Endodermal cell (in vitro differentiated cells): ENCODE measurements at regions not wholly inside any gene's neighbourhood (a gene's known extent, or its start where the extent isn't known, plus 50 kb on each side); places are given as distances from the start of the nearest gene placed in this dataset.

Experiments used
- DNase-seq: peaks from one replicate; pipeline ENCODE4 v3.0.0-alpha.2; 2017
- H3K27ac ChIP-seq: 2 replicates; pipeline ENCODE4 v1.5.1; 2013; ENCODE audit warnings: mild to moderate bottlenecking, low read depth, low read length, moderate library complexity
- H3K27me3 ChIP-seq: 2 replicates; pipeline ENCODE4 v1.6.1; 2013; ENCODE audit warnings: mild to moderate bottlenecking, low read length, moderate library complexity; ENCODE audit not compliant: insufficient read depth, control insufficient read depth, poor library complexity, severe bottlenecking
- H3K36me3 ChIP-seq: 2 replicates; pipeline ENCODE4 v1.7.0; 2013; ENCODE audit warnings: mild to moderate bottlenecking, low read length, moderate library complexity; ENCODE audit not compliant: control insufficient read depth, insufficient read depth
- H3K4me1 ChIP-seq: one replicate; pipeline ENCODE4 v1.7.0; 2013; ENCODE audit warnings: low read length; ENCODE audit not compliant: control insufficient read depth, insufficient read depth
- H3K4me3 ChIP-seq: 2 replicates; pipeline ENCODE4 v1.5.1; 2013; ENCODE audit warnings: mild to moderate bottlenecking, low read length, moderate library complexity
- H3K9ac ChIP-seq: 2 replicates; pipeline ENCODE4 v1.6.1; 2013; ENCODE audit warnings: mild to moderate bottlenecking, low read length, moderate library complexity; ENCODE audit not compliant: poor library complexity, severe bottlenecking; ENCODE audit errors: extremely low read depth
- H3K9me3 ChIP-seq: 2 replicates; pipeline ENCODE4 v1.6.1; 2013; ENCODE audit warnings: mild to moderate bottlenecking, low read length, moderate library complexity; ENCODE audit not compliant: control insufficient read depth
- H3K27ac Mint-ChIP-seq: 2 replicates; pipeline ENCODE4 v1.8.0; 2020; ENCODE audit warnings: mixed read lengths
- H3K27me3 Mint-ChIP-seq: 2 replicates; pipeline ENCODE4 v1.8.0; 2021; ENCODE audit warnings: mild to moderate bottlenecking, mixed read lengths; ENCODE audit not compliant: insufficient read depth
- H3K36me3 Mint-ChIP-seq: 2 replicates; pipeline ENCODE4 v1.8.0; 2020; ENCODE audit warnings: low read depth, mixed read lengths
- H3K4me1 Mint-ChIP-seq: 2 replicates; pipeline ENCODE4 v1.8.0; 2020; ENCODE audit warnings: mixed read lengths
- H3K4me3 Mint-ChIP-seq: 2 replicates; pipeline ENCODE4 v1.8.0; 2020; ENCODE audit warnings: mild to moderate bottlenecking, moderate library complexity, mixed read lengths
- H3K9me3 Mint-ChIP-seq: 2 replicates; pipeline ENCODE4 v1.8.0; 2020; ENCODE audit warnings: mild to moderate bottlenecking, mixed read lengths
- WGBS, 2 experiments: methylation state at CpG; one replicate each; pipeline versions ENCODE4 v1.1.5 to v1.1.7; 2013; ENCODE audit warnings: missing lambda C conversion rate in 2 of 2, mixed read lengths in 1 of 2; ENCODE audit not compliant: insufficient coverage in 1 of 2, insufficient read length in 1 of 2; 5-methylcytosine and 5-hydroxymethylcytosine counted together
- TF ChIP-seq, protein P1 (sequence below): fragments of 200-600 bp; sonication (generic); conservative IDR thresholded peaks from 2 replicates; pipeline ENCODE4 v1.5.0; 2021; ENCODE audit warnings: antibody characterized with exemption, mild to moderate bottlenecking

DNA sequence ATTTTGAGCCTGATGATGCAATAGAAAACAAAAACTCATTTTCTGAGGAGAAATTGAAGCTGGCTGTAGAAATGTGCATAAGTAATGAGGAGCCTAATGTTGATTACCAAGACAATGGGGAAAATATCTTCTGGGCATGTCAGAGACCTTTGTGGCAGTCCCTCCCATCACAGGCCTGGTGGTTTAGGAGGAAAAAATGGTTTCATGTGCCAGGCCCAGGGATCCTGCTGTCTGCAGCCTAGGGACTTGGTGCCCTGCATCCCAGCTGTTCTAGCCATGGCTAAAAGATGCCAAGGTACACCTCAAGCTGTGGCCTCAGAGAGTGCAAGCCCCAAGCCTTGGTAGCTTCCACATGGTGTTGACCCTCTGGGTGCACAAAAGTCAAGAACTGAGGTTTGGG is 128.7 kb upstream of the ARHGEF9 start:
- Histone ChIP-seq H3K27ac (no peak overlapping the region), H3K36me3 (no peaks in the 10 kb centered on the region), H3K27me3 (no peaks in the 10 kb centered on the region), H3K9me3 (peaks cover 5% of the 10 kb centered on the region), H3K4me1 (no peaks in the 10 kb centered on the region), H3K4me3 (no peak overlapping the region), H3K9ac (no peak overlapping the region)
- TF ChIP-seq, protein P1, sequence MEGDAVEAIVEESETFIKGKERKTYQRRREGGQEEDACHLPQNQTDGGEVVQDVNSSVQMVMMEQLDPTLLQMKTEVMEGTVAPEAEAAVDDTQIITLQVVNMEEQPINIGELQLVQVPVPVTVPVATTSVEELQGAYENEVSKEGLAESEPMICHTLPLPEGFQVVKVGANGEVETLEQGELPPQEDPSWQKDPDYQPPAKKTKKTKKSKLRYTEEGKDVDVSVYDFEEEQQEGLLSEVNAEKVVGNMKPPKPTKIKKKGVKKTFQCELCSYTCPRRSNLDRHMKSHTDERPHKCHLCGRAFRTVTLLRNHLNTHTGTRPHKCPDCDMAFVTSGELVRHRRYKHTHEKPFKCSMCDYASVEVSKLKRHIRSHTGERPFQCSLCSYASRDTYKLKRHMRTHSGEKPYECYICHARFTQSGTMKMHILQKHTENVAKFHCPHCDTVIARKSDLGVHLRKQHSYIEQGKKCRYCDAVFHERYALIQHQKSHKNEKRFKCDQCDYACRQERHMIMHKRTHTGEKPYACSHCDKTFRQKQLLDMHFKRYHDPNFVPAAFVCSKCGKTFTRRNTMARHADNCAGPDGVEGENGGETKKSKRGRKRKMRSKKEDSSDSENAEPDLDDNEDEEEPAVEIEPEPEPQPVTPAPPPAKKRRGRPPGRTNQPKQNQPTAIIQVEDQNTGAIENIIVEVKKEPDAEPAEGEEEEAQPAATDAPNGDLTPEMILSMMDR = no peak
- Mint-ChIP-seq H3K4me1 (no peaks in the 10 kb centered on the region), H3K4me3 (no peak overlapping the region), H3K27ac (no peak overlapping the region), H3K9me3 (peaks cover 90% of the 10 kb centered on the region), H3K36me3 (no peaks in the 10 kb centered on the region), H3K27me3 (no peaks in the 10 kb centered on the region)
- DNase-seq = no peak

DNA sequence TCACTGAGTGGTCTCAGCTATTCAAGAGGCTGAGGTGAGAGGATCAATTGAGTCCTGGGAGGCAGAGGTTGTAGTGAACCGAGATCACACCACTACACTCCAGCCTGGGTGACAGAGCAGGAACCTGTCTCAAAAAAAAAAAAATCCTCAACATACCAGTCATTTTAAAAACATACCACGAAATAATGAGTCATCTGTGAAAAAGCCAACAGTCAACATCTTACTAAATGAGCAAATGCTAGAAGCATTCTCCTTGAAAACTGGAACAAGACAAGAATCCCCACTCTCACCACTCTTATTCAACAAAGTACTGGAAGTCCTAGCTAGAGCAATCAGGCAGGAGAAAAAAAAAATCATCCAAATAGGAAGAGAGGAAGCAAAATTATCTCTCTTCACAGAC is 104.0 kb upstream of the ARHGEF9 start:
- Histone ChIP-seq H3K4me1 (no peaks in the 10 kb centered on the region), H3K36me3 (no peaks in the 10 kb centered on the region), H3K4me3 (no peak overlapping the region), H3K9me3 (no peaks in the 10 kb centered on the region), H3K27me3 (no peaks in the 10 kb centered on the region), H3K27ac (no peak overlapping the region), H3K9ac (no peak overlapping the region)
- no peaks in the 10 kb centered on the region for H3K4me1 Mint-ChIP-seq
- 44% methylated on average over 1 of the region's 2 CpGs; no CpG with 5 or more reads in 1 of the 2 experiments for WGBS, 2 experiments
- no peak overlapping the region for H3K4me3 Mint-ChIP-seq
- H3K36me3 Mint-ChIP-seq = no peaks in the 10 kb centered on the region
- H3K27me3 Mint-ChIP-seq = no peaks in the 10 kb centered on the region
- H3K27ac Mint-ChIP-seq = no peak overlapping the region
- no peak for DNase-seq
- TF ChIP-seq, protein P1 = no peak
- H3K9me3 Mint-ChIP-seq = peaks cover 86% of the 10 kb centered on the region

DNA sequence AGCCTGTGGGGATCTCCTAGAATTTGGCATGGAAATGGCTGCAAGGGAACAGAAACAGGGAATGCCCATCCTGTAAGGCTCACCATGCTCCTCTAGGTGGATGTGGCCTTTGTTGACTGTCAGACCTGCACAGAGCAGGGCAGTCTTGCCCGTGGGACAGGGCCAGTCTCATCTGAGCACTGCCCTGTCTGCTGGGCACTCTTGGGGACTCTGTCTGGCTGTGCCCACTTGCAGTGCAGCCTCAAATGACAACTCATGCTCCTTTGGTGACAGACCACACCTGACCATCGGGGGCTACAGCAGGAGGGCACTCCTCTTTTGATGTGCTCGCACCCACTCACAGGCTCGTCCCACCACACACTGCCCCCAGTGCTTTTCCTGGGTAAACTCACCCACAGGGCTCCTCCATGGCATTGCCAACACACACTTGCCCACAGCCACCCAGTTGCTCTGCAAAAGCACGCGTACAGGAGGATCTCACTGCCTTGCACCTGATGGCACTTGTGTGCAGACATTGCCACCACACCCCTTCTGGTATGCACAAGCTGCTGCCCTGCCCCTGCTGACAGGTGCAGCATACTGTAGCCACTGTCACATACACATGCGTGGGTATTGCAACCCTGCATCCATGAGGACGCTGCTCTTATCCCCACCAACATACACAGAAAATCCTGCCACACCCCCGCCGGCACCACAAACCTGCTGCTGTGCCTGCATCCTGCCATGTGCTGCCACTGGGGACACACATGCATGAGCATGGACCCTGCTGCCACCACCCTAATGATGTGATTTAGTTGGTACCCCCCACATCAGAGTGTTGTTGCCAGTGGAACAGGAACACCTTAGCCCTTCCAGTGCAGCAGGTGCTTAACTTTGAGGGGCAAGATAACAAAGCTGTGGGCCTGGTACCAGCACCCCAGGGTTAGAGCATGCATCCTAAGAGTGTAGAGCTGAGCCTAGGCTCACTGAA is 100.1 kb upstream of the ARHGEF9 start:
- Histone ChIP-seq H3K4me1 (no peaks in the 10 kb centered on the region), H3K27ac (no peak overlapping the region), H3K4me3 (no peak overlapping the region), H3K27me3 (no peaks in the 10 kb centered on the region), H3K9ac (no peak overlapping the region), H3K9me3 (no peaks in the 10 kb centered on the region), H3K36me3 (no peaks in the 10 kb centered on the region)
- H3K4me1 Mint-ChIP-seq = no peaks in the 10 kb centered on the region
- H3K9me3 Mint-ChIP-seq = peaks cover 74% of the 10 kb centered on the region
- no peaks in the 10 kb centered on the region for H3K36me3 Mint-ChIP-seq
- H3K27me3 Mint-ChIP-seq = no peaks in the 10 kb centered on the region
- H3K4me3 Mint-ChIP-seq = no peak overlapping the region
- H3K27ac Mint-ChIP-seq = no peak overlapping the region
- TF ChIP-seq, protein P1 = no peak
- DNase-seq = no peak
- WGBS, 2 experiments = 87 to 100% methylated on average over 2 to 10 of the region's 10 CpGs
